ENCODE measurements at regions not wholly inside any gene's neighbourhood (a gene's known extent, or its start where the extent isn't known, plus 50 kb on each side); places are given as distances from the start of the nearest gene placed in this dataset.

DNA sequence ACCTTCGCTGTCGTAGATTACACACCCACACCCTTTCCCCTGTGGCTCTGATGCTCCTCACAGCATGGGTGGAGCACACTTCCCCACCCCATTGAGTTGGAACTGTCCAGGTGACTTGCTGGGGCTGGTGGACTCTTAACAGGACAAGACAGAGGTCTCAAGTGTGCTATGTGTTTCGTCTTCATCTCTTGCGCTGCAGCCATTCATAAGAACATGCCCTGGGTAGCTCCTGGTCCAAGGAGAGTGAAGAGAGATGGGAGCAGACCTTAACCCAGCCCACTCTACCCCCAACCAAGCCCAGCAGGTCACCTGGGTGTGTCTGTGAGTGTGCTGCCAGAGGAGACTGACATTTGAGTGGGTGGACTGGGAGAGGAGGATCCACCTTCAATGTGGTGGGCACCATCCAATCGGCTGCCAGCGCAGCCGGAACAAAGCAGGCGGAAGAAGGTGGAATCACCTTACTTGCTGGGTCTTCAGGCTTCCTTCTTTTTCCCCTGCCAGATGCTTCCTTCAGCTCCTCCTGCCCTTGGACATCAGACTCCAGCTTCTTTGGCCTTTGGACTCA lies 112.4 kb downstream of the HTR5A start:
- no peak for DNase-seq

DNA sequence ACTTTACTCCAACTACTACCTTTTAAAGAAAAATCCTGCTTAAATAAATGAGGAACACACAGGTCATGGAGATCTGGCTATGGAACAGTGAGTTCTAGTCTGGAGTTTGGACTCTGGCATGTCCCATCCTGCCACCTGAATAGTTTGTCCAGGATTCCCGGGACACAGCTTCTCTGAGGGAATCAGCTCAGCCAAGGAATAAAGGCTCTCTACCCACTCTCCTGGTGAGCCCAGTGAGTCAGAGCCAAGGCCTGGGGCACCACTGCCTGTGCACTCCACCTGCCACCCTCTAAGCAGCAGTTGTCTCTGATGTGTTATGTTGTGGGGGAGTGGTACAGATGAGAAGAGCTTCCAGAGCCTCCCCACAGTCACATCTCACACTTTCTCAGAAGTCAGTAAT lies 113.5 kb downstream of the HTR5A start:
- DNase-seq = no peak

DNA sequence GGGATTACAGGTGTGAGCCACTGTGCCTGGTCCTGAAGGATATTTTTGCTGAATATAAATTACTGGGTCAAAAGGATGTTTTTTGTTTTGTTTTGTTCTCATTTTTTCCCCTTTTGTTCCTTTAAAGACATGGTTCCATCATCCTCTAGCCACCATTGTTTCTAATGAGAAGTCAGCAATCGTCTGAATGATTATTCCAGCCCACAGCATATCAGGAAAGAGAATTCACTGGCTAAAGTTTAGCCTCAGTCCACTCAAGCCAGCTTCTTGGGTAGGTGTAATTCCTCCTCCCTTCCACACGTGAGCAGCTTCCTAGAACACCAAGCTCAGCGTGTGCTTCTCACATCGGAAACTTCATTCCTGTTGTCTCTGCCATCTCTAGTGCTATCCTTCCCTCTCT lies 112.8 kb upstream of the INSIG1 start:
- DNase-seq = no peak

DNA sequence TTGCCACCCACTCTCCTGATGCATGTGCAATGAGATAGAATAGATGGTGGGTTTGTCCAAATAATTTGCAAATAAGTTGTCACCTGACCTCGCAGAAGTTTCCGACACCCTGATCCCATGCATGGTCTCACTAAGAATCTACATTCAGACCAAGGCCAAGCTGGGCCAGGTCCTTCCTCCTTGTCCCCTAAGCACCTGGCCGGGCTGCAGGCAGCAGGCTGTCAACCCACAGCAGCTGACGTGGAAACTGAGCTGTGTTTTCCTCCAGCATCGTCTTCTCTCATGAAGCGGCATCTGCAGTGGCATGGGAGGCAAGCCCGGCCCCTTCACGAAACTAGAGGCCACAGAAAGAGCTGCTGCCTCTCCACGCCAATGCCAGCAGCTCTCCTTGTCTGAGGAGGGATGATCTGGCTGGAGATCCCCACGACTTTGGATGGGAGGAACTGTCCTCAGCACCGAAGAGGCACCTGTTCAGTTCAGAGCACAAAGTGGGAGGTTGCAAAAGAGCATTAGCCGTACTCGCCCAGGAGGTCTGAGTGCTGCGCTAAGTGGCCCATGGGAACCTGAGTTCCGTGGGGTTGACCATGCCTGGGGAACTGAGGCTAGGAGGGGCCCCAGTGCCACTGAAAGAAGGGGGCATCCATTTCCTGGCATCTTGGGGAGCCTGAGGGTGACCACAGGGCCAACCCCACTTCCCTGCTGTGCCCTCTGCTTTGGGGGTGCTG lies 110.5 kb upstream of the INSIG1 start:
- DNase-seq = no peak

DNA sequence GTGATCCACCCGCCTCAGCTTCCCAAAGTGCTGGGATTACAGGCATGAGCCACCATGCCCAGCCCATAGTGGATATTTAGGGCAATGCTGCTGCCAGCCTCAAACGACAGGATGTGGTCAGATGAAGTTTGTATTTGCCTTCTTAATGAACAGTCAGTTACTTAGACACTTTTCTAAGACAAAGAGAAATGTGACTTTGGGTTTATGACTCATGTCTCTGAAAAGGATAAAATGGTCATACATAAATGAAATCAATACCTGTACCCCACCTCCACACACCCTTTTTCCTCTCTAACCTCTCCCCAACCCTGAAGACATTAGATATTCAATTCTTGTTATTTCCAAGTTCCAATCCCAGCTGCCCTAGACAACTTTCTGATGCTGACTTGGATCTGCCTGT lies 109.3 kb upstream of the INSIG1 start:
- no peak for DNase-seq

DNA sequence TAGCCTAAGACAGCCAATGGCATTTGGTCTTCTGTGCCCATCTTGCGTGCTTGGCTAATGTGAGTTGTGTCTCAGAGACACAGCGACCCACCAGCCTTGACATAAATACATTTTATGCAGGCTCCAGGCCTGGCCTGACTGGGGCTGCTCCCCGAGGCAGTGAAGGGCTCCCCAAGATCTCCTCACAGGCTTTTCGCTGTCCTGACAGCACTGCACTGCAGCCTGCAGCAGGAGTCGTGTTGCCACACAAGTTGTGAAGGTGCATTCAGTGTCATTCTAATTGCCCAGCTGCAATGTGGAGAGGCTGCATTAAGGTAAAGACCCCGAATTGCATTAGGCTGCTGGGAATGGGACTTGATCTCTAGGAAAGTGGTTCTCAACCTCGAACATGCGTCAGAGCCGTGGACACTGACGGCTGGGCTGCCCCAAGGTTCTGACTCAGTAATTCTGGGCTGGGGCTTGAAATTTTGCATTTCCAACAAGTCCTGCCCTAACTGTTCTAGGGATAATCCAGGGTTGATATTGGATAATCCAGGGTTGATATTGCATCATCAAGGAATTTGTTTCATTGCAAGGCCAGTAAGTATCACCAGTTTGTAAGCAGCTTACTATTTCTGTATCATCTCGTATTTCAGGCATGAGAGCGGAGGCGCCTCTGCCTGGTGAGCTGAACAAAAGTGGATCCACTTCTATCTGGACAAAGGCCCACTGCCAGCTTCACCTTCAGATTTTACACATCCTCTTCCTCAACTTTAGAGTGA lies 108.7 kb upstream of the INSIG1 start:
- no peak for DNase-seq

DNA sequence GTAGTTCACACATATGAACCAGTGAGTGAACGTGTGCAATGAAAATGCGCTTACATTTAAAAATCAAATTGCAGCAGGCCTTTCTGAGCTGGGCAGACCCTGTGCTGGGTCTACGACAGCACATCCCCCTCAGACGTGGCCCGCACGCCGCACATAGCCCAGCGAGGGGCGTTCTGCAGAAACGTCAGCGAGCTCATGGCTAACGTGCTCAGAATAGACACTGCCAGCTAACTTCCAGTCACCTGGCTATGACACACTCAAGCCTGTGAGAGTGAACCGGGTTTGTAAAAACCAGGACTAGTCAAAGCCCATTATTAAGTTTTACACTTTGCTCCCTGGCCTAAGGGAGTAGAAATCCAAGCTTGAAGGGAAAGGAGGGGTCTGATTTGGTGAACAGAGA lies 108.1 kb upstream of the INSIG1 start:
- DNase-seq = no peak

DNA sequence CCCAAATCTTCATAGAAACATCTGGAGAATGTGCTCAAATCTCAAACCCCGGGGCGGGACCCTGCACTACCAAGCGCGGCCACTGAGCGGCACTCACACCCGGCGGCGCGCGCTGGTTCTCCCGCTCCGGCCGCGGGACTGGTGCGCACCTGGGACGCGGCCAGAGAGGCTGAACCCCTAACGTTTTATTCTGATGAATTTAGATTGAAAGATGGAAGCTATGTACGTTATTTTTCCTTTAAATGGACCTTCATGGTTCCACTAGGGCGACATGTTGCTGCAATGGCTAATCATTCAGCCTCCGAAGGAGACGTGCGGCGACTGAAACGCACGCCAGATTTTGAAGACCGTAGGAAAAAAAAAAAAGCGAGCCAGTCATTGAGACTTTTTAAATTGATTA lies 107.0 kb upstream of the INSIG1 start:
- peak; percentile 58 for DNase-seq

DNA sequence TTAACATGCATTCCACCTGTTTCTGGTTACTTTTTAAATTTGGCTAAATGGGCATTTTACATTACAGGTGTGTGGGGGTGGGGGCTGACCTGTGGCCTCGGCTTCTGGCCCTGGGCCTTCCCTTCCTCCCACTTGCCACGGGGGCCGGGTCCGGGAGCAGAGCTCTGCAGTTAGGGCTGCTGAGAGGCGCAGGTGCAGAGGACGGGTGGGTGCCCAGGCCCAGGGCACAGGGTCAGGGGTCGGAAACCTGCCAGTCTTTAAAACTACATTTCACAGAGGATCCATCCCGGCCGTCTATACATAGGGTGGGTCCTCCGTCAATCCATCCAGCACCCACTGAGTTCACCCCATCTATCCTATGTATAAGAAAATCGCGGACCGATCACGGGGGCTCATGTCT lies 106.5 kb upstream of the INSIG1 start:
- no peak for DNase-seq

DNA sequence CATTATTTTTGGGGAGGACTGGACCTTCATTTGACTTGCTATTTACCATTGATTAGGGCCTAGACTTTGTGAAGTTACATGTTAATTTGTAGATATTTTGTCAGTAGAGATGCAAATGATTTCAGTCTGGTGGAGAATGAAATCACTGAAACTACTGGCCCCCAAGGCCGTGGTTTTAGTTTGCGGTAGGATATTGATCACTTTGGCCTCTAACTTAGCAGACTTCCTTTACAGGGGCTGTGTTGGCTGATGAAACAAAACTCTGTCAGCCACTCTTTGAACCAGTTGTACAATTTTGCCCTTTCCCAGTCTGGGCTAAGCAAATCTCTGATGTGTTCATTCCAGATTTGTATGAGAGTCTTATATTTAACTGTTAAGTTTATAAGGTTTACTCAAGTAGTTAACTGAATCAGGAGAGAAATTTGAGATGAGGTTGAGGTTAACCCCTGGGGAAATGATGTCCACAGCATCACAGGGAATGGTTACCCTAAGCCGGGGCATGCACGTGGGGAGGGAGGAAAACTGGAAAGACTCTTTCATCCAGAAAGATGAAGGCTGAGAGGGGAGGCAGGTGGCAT lies 105.7 kb upstream of the INSIG1 start:
- no peak for DNase-seq

DNA sequence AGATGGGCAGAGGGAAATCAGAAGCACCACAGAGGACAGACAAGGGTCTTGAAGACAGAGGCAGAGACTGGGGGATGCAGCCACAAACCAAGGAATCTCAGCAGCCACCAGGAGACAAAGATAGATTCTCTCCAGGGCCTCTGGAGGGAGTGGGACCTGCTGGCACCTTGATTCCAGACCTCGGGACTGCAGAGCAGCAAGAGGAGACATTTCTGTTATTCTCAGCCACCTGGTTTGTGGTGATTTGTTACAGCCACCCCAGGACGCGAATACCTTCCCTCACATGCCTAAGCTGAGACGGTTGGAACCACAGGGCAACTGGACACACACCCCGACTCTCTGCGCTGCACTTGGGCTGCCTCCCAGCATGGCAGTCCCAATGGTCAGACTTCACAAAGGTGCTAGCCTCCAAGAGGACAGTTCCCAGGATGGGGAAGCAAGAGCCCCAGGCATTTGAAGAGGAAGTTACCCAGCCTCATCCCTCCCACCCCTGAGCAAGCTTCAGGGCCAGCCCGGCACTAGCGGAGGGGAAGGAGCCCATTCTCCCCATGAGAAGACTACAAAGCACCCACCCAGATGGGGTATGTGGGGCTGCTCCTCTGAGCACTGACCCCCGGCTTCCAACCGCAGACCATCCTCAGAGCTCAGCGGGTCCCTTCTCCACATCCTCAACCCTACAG lies 104.6 kb upstream of the INSIG1 start:
- DNase-seq = no peak

DNA sequence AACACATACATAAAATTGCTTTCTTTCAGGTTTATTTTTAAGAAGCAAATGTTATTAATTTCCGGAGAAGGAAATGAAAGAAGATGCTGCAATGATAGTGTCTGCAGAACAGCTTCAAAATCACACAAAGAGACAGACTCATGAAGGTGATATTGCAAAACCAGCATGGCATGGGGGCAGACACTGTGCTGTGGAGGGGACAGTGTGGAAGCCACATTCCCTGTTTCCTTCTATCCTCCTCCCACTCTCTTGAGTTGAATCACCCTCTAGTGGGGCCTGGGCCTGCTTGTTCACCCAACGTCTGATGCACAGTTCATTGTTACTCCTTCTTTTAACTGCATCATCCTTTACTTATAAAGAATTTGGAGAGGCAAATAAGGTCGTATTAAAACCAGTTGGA lies 104.0 kb upstream of the INSIG1 start:
- DNase-seq = no peak

DNA sequence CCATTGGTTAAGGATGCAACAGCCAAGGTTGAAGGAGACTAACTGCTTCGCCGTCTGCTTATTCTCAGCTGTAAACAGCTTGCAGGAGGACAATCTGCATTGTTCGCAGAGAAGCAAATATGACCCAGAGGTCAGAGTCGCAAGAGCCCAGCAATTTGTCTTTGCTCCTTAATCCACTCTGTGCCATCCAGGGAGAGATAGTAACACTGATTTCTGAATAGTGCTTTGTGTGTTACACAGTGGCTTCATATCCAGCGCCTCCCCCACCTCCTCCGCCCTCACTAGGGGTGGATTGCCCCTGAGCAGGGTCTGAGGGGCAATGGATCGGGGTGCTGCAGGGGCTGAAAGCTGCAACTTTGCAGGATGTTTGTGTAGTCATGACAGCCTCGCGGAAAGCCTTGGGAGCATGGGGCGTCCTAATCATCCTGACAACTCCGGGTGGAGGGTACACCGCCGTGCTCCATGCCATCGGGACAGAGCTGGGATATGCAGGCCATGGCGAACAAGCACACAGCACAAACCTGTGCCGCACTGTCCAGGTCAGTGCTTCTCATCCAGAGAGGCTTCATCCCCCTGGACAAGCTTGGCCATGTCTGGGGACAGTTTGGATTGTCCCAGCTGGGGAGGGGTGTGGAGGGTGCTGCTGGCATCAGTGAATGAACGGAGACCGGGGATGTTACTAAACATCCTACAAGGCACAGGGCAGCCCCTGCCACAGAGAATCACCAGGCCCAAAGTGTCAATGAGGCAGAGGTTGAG lies 103.1 kb upstream of the INSIG1 start:
- no peak for DNase-seq

DNA sequence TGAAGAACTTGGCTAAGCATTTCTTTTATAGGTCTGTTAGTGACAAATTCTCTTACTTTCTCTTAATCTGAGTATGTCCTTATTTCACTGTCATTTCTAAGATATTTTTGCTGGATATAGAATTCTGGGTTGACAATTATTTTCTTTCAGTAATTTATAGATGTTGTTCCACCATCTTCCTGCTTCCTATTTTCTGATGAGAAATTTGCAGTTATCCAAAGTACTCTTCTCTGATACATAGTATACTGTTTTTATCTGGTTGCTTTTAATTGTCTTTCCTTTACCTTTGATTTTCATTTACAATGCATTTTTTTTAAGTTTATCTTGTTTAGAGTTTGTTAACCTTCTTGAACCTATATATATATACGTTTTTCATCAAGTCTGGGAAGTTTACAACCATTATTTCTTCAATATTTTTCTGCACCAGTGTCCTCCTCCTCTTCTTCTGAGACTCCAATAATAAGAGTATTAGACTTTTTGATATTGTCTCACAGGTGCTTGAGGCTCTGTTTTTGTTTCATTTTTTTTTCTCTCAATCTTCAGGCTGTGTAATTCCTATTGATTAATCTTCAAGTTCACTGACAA lies 101.6 kb upstream of the INSIG1 start:
- no peak for DNase-seq

DNA sequence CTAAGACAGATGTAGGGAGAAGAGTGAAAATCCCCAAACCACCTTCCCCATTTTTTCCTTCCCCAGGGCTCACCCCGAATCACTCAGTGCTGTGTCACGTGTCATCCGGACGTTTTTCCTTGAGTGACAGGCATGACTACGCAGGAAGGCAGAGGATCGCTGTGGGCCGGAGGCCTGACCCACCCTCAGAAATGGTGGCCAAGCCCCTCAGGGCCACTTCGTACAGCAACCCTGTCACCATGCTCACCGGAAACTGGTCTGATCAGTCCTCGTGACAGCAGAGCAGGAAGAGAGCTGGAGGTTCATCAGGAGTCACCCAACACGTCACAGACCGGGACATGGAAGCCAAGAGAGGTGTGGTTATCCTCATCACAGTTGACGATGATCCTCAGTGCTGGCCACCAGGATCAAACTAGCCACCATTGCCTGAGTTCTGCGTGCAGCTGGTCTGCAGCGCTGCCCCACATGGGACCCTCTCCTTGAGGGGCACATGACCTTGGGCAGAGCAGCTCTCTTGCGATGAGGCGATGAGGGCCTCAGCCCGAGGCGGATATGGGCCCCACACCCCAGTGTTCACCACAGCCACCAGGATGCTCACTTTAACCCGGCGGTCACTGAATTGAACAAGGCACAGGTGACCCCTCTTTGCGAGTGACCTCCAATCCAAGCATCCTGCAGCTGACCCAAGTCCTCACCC lies 99.3 kb upstream of the INSIG1 start:
- no peak for DNase-seq

DNA sequence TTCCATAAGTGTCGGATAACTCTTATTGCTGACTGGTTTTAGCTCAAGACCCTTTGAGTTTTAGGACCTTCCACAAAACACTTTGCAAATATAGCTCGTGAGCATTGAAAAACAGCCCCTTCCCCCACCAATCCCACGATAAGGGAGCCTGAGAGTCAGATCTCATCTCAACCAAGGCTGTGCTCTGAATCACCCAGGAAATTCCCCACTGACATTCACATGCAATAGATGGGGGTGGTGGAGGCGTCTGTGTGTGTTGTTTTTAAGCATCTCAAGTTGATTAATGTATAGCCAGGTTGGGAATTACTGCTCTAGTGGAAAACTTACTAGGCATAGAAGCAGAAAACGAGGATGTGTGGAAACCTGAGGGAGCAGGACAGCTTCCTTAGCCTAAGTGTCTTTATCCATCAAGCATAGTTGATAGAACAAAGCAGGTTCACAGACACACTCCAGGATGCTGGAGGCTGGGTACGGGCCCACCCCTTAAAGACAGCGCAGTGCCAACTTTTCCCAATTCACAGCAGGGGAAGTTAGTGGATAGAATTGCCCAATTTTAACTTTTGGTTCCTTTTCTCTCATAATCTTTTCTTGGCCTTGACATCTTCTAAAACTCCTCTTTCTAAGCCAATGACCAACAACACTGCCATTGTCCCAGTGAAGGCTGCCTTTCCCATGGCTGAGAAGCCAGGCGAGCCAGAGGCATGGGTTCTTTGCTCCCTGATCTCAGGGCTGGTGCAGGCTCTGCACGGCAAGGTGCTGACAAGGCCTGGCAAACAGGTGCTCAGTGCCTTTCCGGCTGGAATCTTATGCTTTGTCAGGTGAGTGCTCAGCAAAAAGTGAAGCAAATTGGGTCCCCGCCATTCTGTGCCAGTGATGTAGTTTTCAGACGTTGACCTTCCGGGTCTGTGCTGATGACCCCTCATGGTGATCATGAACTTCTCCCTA lies 98.5 kb upstream of the INSIG1 start:
- DNase-seq = peak; percentile 69

DNA sequence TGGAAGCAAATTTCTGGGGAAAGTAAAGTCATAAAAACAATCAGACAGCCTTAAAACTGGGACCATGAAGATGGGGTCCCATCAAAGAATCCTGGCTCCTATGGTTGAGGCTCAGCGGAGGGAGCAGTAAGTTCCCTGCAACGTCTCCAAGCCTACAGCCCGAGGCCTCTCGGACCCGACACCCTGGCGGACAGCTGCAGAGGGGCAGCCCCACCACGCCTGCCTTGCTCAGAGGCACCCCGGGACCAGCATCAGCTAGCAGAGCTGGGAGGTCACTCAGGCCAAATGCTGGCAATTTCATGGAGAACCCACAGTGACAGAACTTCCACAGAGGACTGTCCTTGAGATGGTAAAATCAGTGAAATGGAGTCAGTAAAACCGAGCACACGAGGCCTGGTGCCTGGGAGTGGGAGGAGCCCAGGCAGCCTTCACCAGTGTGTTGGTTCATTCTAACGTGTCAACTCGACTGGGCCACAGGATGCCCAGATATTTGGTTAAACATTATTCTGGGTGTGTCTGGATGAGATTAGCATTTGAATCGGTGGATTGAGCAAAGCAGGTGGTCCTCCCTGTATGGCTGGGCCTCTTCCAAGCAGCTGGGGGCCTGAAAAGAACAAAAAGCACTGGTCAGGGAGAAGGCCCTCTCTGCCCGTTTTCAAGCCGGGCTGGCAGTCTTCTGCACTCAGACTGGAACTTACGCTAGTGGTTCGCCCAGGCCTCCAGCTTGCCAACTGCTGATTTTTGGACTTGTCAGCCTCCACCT lies 96.2 kb upstream of the INSIG1 start:
- no peak for DNase-seq

DNA sequence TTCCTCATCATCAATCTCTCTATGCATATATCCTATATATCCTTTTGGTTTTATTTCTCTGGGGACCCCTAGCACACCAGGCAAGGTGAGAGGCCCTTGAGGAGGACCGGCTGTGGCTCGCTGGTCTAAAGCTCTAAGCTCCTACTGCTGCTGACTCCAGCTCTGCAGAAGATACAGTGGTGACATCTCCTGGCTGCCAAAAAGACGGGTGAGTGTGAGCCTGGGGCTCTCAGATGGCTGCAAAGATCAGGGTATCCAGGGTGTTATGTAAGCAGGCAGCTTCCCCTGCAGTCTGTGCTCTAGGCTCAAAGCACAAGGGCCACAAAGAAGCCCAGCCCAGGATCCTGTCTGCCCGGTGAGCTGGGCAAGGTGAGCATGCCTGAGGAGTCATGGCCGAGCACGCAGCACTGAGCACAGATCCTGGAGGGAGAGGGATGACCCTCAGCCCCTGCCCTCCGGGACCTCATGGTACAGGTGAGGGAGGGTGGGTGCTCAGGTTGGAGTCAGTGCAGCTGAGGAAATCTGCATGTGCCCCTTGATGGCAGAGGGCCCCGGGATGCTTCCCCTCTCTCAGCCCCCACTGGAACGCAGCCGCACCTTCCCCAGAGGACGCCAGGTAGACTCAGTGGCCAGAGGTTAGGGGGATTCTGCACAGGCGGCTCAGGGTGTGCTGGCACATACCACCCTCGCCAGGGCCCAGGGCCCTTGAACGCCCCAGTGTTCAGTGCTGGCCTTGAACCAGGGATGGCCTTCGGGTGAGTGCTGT lies 95.4 kb upstream of the INSIG1 start:
- no peak for DNase-seq

All from stimulated activated CD4-positive, alpha-beta T cell treated with anti-CD3 and anti-CD28 coated beads, Interleukin-1b, Interleukin-23, amount 100 ng/mL, for 48 hours (primary cell).